Activated CD8-positive, alpha-beta memory T cell treated with anti-CD3 and anti-CD28 coated beads, Interleukin-2, amount 10 ng/mL, durations not matched to agents 7 days and 5 days (primary cell): ENCODE measurements at regions not wholly inside any gene's neighbourhood (a gene's known extent, or its start where the extent isn't known, plus 50 kb on each side); places are given as distances from the start of the nearest gene placed in this dataset.

Experiments used
- ATAC-seq: fragments of 150-1000 bp; cut with Tn5 transposase; one replicate; pipeline ENCODE4 v1.10.0; 2021; ENCODE audit warnings: moderate library complexity
- CTCF ChIA-PET: fragments of 350-600 bp; sonication (Branson Sonifier 250); formaldehyde crosslinking; loops from one replicate; lab custom pipeline; 2021; ENCODE audit warnings: antibody characterized with exemption; lab: Charles Lee
- DNase-seq: peaks from one replicate; pipeline ENCODE4 v3.0.0-alpha.2; 2020
- H3K27ac Mint-ChIP-seq: one replicate; pipeline ENCODE4 v1.8.0; 2021; ENCODE audit warnings: mild to moderate bottlenecking, mixed read lengths
- H3K27me3 Mint-ChIP-seq: one replicate; pipeline ENCODE4 v1.8.0; 2021; ENCODE audit warnings: mixed read lengths
- H3K36me3 Mint-ChIP-seq: one replicate; pipeline ENCODE4 v1.8.0; 2021; ENCODE audit warnings: mild to moderate bottlenecking, mixed read lengths
- H3K4me1 Mint-ChIP-seq: one replicate; pipeline ENCODE4 v1.8.0; 2021; ENCODE audit warnings: mixed read lengths
- H3K4me3 Mint-ChIP-seq: one replicate; pipeline ENCODE4 v1.8.0; 2021; ENCODE audit warnings: mild to moderate bottlenecking, moderate library complexity, mixed read lengths
- H3K9me3 Mint-ChIP-seq: one replicate; pipeline ENCODE4 v1.8.0; 2022; ENCODE audit warnings: low read depth, mixed read lengths

- Mint-ChIP-seq H3K9me3 (no peaks in the 10 kb centered on the region), H3K27me3 (peaks cover 7% of the 10 kb centered on the region), H3K36me3 (no peaks in the 10 kb centered on the region), H3K4me3 (no peak overlapping the region), H3K27ac (no peak overlapping the region), H3K4me1 (no peaks in the 10 kb centered on the region)
- CTCF ChIA-PET: no interaction called here
- DNase-seq (peak; percentile 43), ATAC-seq (peak; percentile 39)
Observed at GRCh38 chr21:36589352-36589971, 109.5 kb upstream of the SIM2 start.

- no peak overlapping the region for H3K27ac Mint-ChIP-seq
- H3K4me3 Mint-ChIP-seq: no peak overlapping the region
- no peaks in the 10 kb centered on the region for H3K4me1 Mint-ChIP-seq
- H3K36me3 Mint-ChIP-seq: no peaks in the 10 kb centered on the region
- DNase-seq (no peak), ATAC-seq (no peak)
- peaks cover 10% of the 10 kb centered on the region for H3K27me3 Mint-ChIP-seq
- no peaks in the 10 kb centered on the region for H3K9me3 Mint-ChIP-seq
- CTCF ChIA-PET: interaction anchor here (0.7 kb wide), 1 partner anchor 448 kb away, joined by 4 read pairs; no protein-coding TSS in a partner anchor
Observed at GRCh38 chr21:36591326-36591970, 107.5 kb upstream of the SIM2 start.

- Mint-ChIP-seq H3K4me1 (no peaks in the 10 kb centered on the region), H3K27ac (no peak overlapping the region), H3K27me3 (peaks cover 17% of the 10 kb centered on the region), H3K9me3 (no peaks in the 10 kb centered on the region), H3K36me3 (no peaks in the 10 kb centered on the region), H3K4me3 (no peak overlapping the region)
- DNase-seq (no peak), ATAC-seq (no peak)
- CTCF ChIA-PET: no interaction called here
Observed at GRCh38 chr21:36596174-36596573, 102.7 kb upstream of the SIM2 start.

GRCh38 chr21:36601362-36601761 lies 97.6 kb upstream of the SIM2 start:
- Mint-ChIP-seq H3K4me3 (no peak overlapping the region), H3K36me3 (no peaks in the 10 kb centered on the region), H3K4me1 (no peaks in the 10 kb centered on the region), H3K27ac (no peak overlapping the region), H3K27me3 (peaks cover 20% of the 10 kb centered on the region), H3K9me3 (no peaks in the 10 kb centered on the region)
- ATAC-seq (no peak), DNase-seq (no peak)
- CTCF ChIA-PET: interaction anchor here (3.5 kb wide), 1 partner anchor 29 kb away, joined by 11 read pairs; no protein-coding TSS in a partner anchor

- no peaks in the 10 kb centered on the region for H3K4me1 Mint-ChIP-seq
- H3K27ac Mint-ChIP-seq: no peak overlapping the region
- ATAC-seq: no peak
- peaks cover 15% of the 10 kb centered on the region for H3K27me3 Mint-ChIP-seq
- H3K4me3 Mint-ChIP-seq: no peak overlapping the region
- no peaks in the 10 kb centered on the region for H3K36me3 Mint-ChIP-seq
- H3K9me3 Mint-ChIP-seq: no peaks in the 10 kb centered on the region
- CTCF ChIA-PET: no interaction called here
- no peak for DNase-seq
Observed at GRCh38 chr21:36602735-36603134, 96.2 kb upstream of the SIM2 start.

- Mint-ChIP-seq H3K27ac (no peak overlapping the region), H3K36me3 (no peaks in the 10 kb centered on the region), H3K4me1 (no peaks in the 10 kb centered on the region), H3K27me3 (peaks cover 15% of the 10 kb centered on the region), H3K9me3 (no peaks in the 10 kb centered on the region), H3K4me3 (no peak overlapping the region)
- CTCF ChIA-PET: no interaction called here
- no peak for ATAC-seq
- DNase-seq: no peak
Observed at GRCh38 chr21:36603221-36603620, 95.7 kb upstream of the SIM2 start.

- no peaks in the 10 kb centered on the region for H3K9me3 Mint-ChIP-seq
- CTCF ChIA-PET: no interaction called here
Observed at GRCh38 chr21:36605426-36605825, 93.5 kb upstream of the SIM2 start.

GRCh38 chr21:36606287-36606982 lies 92.5 kb upstream of the SIM2 start:
- Mint-ChIP-seq H3K36me3 (no peaks in the 10 kb centered on the region), H3K4me3 (no peak overlapping the region), H3K4me1 (no peaks in the 10 kb centered on the region), H3K9me3 (no peaks in the 10 kb centered on the region), H3K27ac (no peak overlapping the region), H3K27me3 (peaks cover 13% of the 10 kb centered on the region)
- CTCF ChIA-PET: no interaction called here
- ATAC-seq: no peak
- no peak for DNase-seq

More at GRCh38 chr21:36605426-36605825, 93.5 kb upstream of the SIM2 start:
- DNase-seq (no peak), ATAC-seq (no peak)
- H3K36me3 Mint-ChIP-seq: no peaks in the 10 kb centered on the region
- peaks cover 12% of the 10 kb centered on the region for H3K27me3 Mint-ChIP-seq
- no peak overlapping the region for H3K4me3 Mint-ChIP-seq
- H3K27ac Mint-ChIP-seq: no peak overlapping the region
- no peaks in the 10 kb centered on the region for H3K4me1 Mint-ChIP-seq

- no peak for DNase-seq
- Mint-ChIP-seq H3K27me3 (peaks cover 16% of the 10 kb centered on the region), H3K27ac (no peak overlapping the region), H3K36me3 (no peaks in the 10 kb centered on the region), H3K9me3 (no peaks in the 10 kb centered on the region), H3K4me3 (no peak overlapping the region), H3K4me1 (no peaks in the 10 kb centered on the region)
- no peak for ATAC-seq
- CTCF ChIA-PET: no interaction called here
Observed at GRCh38 chr21:36606983-36607325, 92.0 kb upstream of the SIM2 start.

- no peaks in the 10 kb centered on the region for H3K36me3 Mint-ChIP-seq
- no peak overlapping the region for H3K27ac Mint-ChIP-seq
- no peaks in the 10 kb centered on the region for H3K9me3 Mint-ChIP-seq
- H3K4me1 Mint-ChIP-seq: no peaks in the 10 kb centered on the region
- CTCF ChIA-PET: interaction anchor here (2.8 kb wide), 1 partner anchor 22 kb away, joined by 11 read pairs; no protein-coding TSS in a partner anchor
- H3K27me3 Mint-ChIP-seq: peaks cover 11% of the 10 kb centered on the region
- DNase-seq (no peak), ATAC-seq (no peak)
- no peak overlapping the region for H3K4me3 Mint-ChIP-seq
Observed at GRCh38 chr21:36608041-36608896, 90.6 kb upstream of the SIM2 start.

- Mint-ChIP-seq H3K36me3 (no peaks in the 10 kb centered on the region), H3K27ac (no peak overlapping the region), H3K4me3 (no peak overlapping the region), H3K4me1 (no peaks in the 10 kb centered on the region), H3K27me3 (peaks cover 11% of the 10 kb centered on the region), H3K9me3 (no peaks in the 10 kb centered on the region)
- no peak for ATAC-seq
- CTCF ChIA-PET: interaction anchor here (2.8 kb wide), 1 partner anchor 21 kb away, joined by 11 read pairs; no protein-coding TSS in a partner anchor
- no peak for DNase-seq
Observed at GRCh38 chr21:36608897-36609225, 90.1 kb upstream of the SIM2 start.

- DNase-seq: no peak
- Mint-ChIP-seq H3K9me3 (no peaks in the 10 kb centered on the region), H3K27me3 (peaks cover 11% of the 10 kb centered on the region), H3K4me1 (no peaks in the 10 kb centered on the region), H3K27ac (no peak overlapping the region), H3K36me3 (no peaks in the 10 kb centered on the region), H3K4me3 (no peak overlapping the region)
- ATAC-seq: no peak
- CTCF ChIA-PET: interaction anchor here (2.8 kb wide), 1 partner anchor 21 kb away, joined by 11 read pairs; no protein-coding TSS in a partner anchor
Observed at GRCh38 chr21:36609654-36610053, 89.3 kb upstream of the SIM2 start.

- Mint-ChIP-seq H3K4me1 (no peaks in the 10 kb centered on the region), H3K9me3 (no peaks in the 10 kb centered on the region), H3K36me3 (no peaks in the 10 kb centered on the region), H3K27ac (no peak overlapping the region), H3K4me3 (no peak overlapping the region), H3K27me3 (peaks cover 10% of the 10 kb centered on the region)
- ATAC-seq: no peak
- CTCF ChIA-PET: interaction anchor here (2.8 kb wide), 1 partner anchor 20 kb away, joined by 11 read pairs; no protein-coding TSS in a partner anchor
- no peak for DNase-seq
Observed at GRCh38 chr21:36610201-36610600, 88.7 kb upstream of the SIM2 start.
